ENCODE measurements at regions not wholly inside any gene's neighbourhood (a gene's known extent, or its start where the extent isn't known, plus 50 kb on each side); places are given as distances from the start of the nearest gene placed in this dataset.

DNA sequence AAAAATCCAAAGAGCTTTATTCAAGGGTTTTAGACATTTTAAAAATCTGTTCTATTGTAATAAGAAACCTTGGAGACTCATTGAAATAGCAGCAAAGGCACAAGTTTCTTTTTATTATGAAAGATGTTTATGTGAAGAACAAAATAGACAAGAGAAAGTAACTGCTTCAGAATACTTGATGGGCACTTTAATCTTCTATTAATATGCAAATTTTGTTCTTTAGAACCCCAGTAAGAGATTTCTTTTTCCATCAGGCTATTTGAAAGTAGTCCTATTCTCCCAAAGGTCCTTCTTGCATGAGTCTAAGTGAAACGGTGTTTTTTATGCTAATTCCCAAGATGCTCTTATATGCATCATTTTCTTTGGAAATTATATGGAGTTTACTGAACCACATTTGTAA, 602.0 kb downstream of the EFNA5 start:
- no peak overlapping the region for H2AK5ac ChIP-seq (ENCODE audit: low read depth, low read length)
- H2BK15ac ChIP-seq (ENCODE audit: low read depth, low read length) = no peak overlapping the region
- CTCF ChIA-PET = no interaction called here
- in situ Hi-C loops (cut with MboI; ENCODE audit: low sequenced_read_pairs) = no loop called here
- no peaks in the 10 kb centered on the region for H4K20me1 ChIP-seq (ENCODE audit: insufficient read depth, low read length)
- no peaks in the 10 kb centered on the region for H3K36me3 ChIP-seq (ENCODE audit: control insufficient read depth, insufficient read depth, low read length)
- no peak overlapping the region for H3K18ac ChIP-seq (ENCODE audit: low read depth, low read length)
- no peak overlapping the region for H2BK20ac ChIP-seq (ENCODE audit: low read depth, low read length)
- H2BK120ac ChIP-seq (ENCODE audit: low read depth, low read length) = no peak overlapping the region
- H4K8ac ChIP-seq (ENCODE audit: low read depth in 2 of 2, low read length in 2 of 2) = no peak overlapping the region
- intact Hi-C loops (cut with micrococcal nuclease) = no loop called here
- no CpG with 5 or more reads among the region's 1 CpG for WGBS, 2 experiments (ENCODE audit: extremely low coverage in 2 of 2, insufficient read length in 1 of 2)
- no peak overlapping the region for H3K4me2 ChIP-seq (ENCODE audit: low read depth, low read length)
- H3K79me1 ChIP-seq (ENCODE audit: low read depth in 1 of 2, low read length in 2 of 2) = no peaks in the 10 kb centered on the region
- ATAC-seq (ENCODE audit: low read depth) (no peak), DNase-seq (no peak)
- no peaks in the 10 kb centered on the region for H3K27me3 ChIP-seq (ENCODE audit: control insufficient read depth, insufficient read depth, low read length)
- POLR2A ChIA-PET (ENCODE audit: unreplicated experiment) = no interaction called here
- no peak overlapping the region for H3K9ac ChIP-seq (ENCODE audit: low read depth, low read length)
- no peak overlapping the region for H3K27ac ChIP-seq (ENCODE audit: insufficient read depth, low read length)
- H3K9me3 ChIP-seq (ENCODE audit: control insufficient read depth, insufficient read depth, low read length) = peaks cover 3% of the 10 kb centered on the region; the same call in 1 of the 2 replicates
- H2AFZ ChIP-seq (replicated peaks; ENCODE audit: low read length, poor library complexity) = no peak overlapping the region
- no peak overlapping the region for H2AK9ac ChIP-seq (replicated peaks; ENCODE audit: low read depth, low read length, poor library complexity)
- no peak overlapping the region for H3K4ac ChIP-seq (ENCODE audit: low read depth, low read length)
- no peak overlapping the region for H4K91ac ChIP-seq (ENCODE audit: insufficient read depth, low read depth, low read length)
- no peak overlapping the region for H2BK5ac ChIP-seq (ENCODE audit: low read depth, low read length, poor library complexity, severe bottlenecking)
- no peaks in the 10 kb centered on the region for H3K9me1 ChIP-seq (ENCODE audit: insufficient read depth, low read length)
- H3K4me3 ChIP-seq (ENCODE audit: insufficient read depth, low read depth, low read length) = no peak overlapping the region
- H3K4me1 ChIP-seq (ENCODE audit: control insufficient read depth, insufficient read depth, low read length) = no peaks in the 10 kb centered on the region
- dilution Hi-C loops (cut with HindIII; ENCODE audit: low sequenced_read_pairs, unreplicated experiment) = no loop called here
- no TSS peak for BruUV-seq (replicated peaks)
- H3K23ac ChIP-seq (ENCODE audit: low read depth, low read length) = no peak overlapping the region
- TF ChIP-seq RFX5 (IDR thresholded peaks at IDR 0.05; ENCODE audit: low read depth, low read length) (no peak), POLR2A (IDR thresholded peaks at IDR 0.05; ENCODE audit: low read depth, low read length) (no peak), CEBPB (IDR thresholded peaks at IDR 0.05; ENCODE audit: low read depth, low read length) (no peak), RCOR1 (IDR thresholded peaks at IDR 0.05; ENCODE audit: insufficient replicate concordance, low read length) (no peak), MAZ (IDR thresholded peaks at IDR 0.05; ENCODE audit: borderline replicate concordance, low read depth, low read length) (no peak), MAFK (IDR thresholded peaks at IDR 0.05; ENCODE audit: low read depth, low read length) (no peak), BHLHE40 (IDR thresholded peaks at IDR 0.05; ENCODE audit: low read depth, low read length) (no peak), CHD1 (IDR thresholded peaks at IDR 0.05; ENCODE audit: low read depth, low read length) (no peak)
- TF ChIP-seq, protein P1, sequence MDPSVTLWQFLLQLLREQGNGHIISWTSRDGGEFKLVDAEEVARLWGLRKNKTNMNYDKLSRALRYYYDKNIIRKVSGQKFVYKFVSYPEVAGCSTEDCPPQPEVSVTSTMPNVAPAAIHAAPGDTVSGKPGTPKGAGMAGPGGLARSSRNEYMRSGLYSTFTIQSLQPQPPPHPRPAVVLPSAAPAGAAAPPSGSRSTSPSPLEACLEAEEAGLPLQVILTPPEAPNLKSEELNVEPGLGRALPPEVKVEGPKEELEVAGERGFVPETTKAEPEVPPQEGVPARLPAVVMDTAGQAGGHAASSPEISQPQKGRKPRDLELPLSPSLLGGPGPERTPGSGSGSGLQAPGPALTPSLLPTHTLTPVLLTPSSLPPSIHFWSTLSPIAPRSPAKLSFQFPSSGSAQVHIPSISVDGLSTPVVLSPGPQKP (IDR thresholded peaks at IDR 0.05; ENCODE audit: borderline replicate concordance, low read depth, low read length) = no peak
- no peak overlapping the region for H3K56ac ChIP-seq (ENCODE audit: extremely low read depth, insufficient read depth, low read length)
- H3K14ac ChIP-seq (replicated peaks; ENCODE audit: low read depth, low read length) = no peak overlapping the region
- H4K5ac ChIP-seq (ENCODE audit: low read depth, low read length) = no peak overlapping the region

Data from IMR-90 (cell line).